ENCODE measurements at regions not wholly inside any gene's neighbourhood (a gene's known extent, or its start where the extent isn't known, plus 50 kb on each side); places are given as distances from the start of the nearest gene placed in this dataset.

DNA sequence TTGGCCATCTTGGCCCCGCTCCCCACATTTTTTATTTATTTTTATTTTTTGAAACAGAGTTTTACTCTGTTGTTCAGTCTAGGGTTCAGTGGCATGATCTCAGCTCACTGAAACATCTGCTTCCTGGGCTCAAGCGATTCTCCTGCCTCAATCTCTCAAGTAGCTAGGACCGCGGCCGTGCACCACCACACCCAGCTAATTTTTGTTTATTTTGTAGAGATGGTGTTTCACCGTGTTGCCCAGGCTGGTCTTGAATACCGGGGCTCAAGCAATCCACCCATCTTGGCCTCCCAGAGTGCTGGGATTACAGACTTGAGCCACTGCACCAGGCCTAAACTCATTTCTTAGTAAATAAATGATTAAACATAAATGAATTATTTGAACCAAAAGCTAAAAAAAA lies 322.0 kb upstream of the LCORL start:
- TF ChIP-seq, protein P1, sequence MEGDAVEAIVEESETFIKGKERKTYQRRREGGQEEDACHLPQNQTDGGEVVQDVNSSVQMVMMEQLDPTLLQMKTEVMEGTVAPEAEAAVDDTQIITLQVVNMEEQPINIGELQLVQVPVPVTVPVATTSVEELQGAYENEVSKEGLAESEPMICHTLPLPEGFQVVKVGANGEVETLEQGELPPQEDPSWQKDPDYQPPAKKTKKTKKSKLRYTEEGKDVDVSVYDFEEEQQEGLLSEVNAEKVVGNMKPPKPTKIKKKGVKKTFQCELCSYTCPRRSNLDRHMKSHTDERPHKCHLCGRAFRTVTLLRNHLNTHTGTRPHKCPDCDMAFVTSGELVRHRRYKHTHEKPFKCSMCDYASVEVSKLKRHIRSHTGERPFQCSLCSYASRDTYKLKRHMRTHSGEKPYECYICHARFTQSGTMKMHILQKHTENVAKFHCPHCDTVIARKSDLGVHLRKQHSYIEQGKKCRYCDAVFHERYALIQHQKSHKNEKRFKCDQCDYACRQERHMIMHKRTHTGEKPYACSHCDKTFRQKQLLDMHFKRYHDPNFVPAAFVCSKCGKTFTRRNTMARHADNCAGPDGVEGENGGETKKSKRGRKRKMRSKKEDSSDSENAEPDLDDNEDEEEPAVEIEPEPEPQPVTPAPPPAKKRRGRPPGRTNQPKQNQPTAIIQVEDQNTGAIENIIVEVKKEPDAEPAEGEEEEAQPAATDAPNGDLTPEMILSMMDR (IDR thresholded peaks at IDR 0.05): no peak
- TF ChIP-seq POLR2A (IDR thresholded peaks at IDR 0.05): no peak

All from testis (tissue), 2 donors.